H1 (cell line): ENCODE measurements at regions not wholly inside any gene's neighbourhood (a gene's known extent, or its start where the extent isn't known, plus 50 kb on each side); places are given as distances from the start of the nearest gene placed in this dataset.

Source experiments
- CTCF ChIA-PET: fragments of 300-600 bp; sonication (Branson Sonifier 250); formaldehyde crosslinking; loops from one replicate; lab custom pipeline; 2021; ENCODE audit not compliant: partially characterized antibody; lab: Charles Lee
- POLR2A ChIA-PET: fragments of 300-600 bp; sonication (Branson Sonifier 250); formaldehyde crosslinking; loops from one replicate; lab custom pipeline; 2021; ENCODE audit warnings: inconsistent platforms; ENCODE audit not compliant: partially characterized antibody; lab: Charles Lee
- DNase-seq, 2 experiments: peaks; one replicate each; pipeline versions ENCODE4 v3.0.0 to v3.0.0-alpha.2; 2010 to 2022; ENCODE audit warnings: low spot score in 2 of 2, low read depth in 1 of 2, mixed read lengths in 1 of 2
- FAIRE-seq: peaks from 2 replicates; lab custom pipeline; 2011; peaks lifted over from hg19 to GRCh38; lab: Jason Lieb, UNC
- H2AFZ ChIP-seq: 2 replicates; pipeline ENCODE4 v1.8.1; 2012; ENCODE audit warnings: low read length, inconsistent platforms
- H2AK5ac ChIP-seq: 2 replicates; pipeline ENCODE4 v1.6.1; 2013; ENCODE audit warnings: low read depth, low read length
- H2BK120ac ChIP-seq: replicated peaks from 2 replicates; pipeline ENCODE3; 2013; ENCODE audit warnings: low read depth, low read length, inconsistent platforms
- H2BK12ac ChIP-seq: 2 replicates; pipeline ENCODE4 v1.6.1; 2013; ENCODE audit warnings: low read depth, low read length
- H2BK15ac ChIP-seq: 2 replicates; pipeline ENCODE4 v1.6.1; 2013; ENCODE audit warnings: low read length
- H2BK20ac ChIP-seq: 2 replicates; pipeline ENCODE4 v1.6.1; 2013; ENCODE audit warnings: low read length
- H2BK5ac ChIP-seq: 2 replicates; pipeline ENCODE4 v1.6.1; 2013; ENCODE audit warnings: low read depth, low read length
- H3K14ac ChIP-seq: 2 replicates; pipeline ENCODE4 v1.6.1; 2013; ENCODE audit warnings: inconsistent platforms; ENCODE audit not compliant: insufficient read length
- H3K18ac ChIP-seq: 2 replicates; pipeline ENCODE4 v1.6.1; 2013; ENCODE audit warnings: low read length; ENCODE audit errors: extremely low read depth
- H3K23ac ChIP-seq: 2 replicates; pipeline ENCODE4 v1.6.1; 2013; ENCODE audit warnings: inconsistent platforms; ENCODE audit not compliant: insufficient read length
- H3K23me2 ChIP-seq: 2 replicates; pipeline ENCODE4 v1.6.1; 2013; ENCODE audit warnings: low read depth, low read length
- H3K27ac ChIP-seq: 2 replicates; pipeline ENCODE4 v1.6.1; 2011; ENCODE audit warnings: low read depth, low read length, inconsistent platforms
- H3K27me3 ChIP-seq, 4 experiments: replicated peaks in 1 of 4; 1 replicate in 1 of 4; 2 replicates in 3 of 4; pipeline versions ENCODE4 v1.6.1 to v1.8.1; 2011 to 2013; ENCODE audit warnings: low read length in 3 of 4, mild to moderate bottlenecking in 3 of 4, inconsistent platforms in 2 of 4, mixed read lengths in 2 of 4, moderate library complexity in 1 of 4; ENCODE audit not compliant: control insufficient read depth in 3 of 4, insufficient read depth in 3 of 4; ENCODE audit errors: extremely low read depth in 1 of 4
- H3K36me3 ChIP-seq, 4 experiments: 2 replicates each; pipeline versions ENCODE4 v1.6.1 to v1.8.1; 2011 to 2013; ENCODE audit warnings: mild to moderate bottlenecking in 4 of 4, low read length in 3 of 4, moderate library complexity in 2 of 4, control low read depth in 1 of 4, inconsistent platforms in 1 of 4; ENCODE audit not compliant: insufficient read depth in 4 of 4, control insufficient read depth in 2 of 4
- H3K4ac ChIP-seq: replicated peaks from 2 replicates; pipeline ENCODE3; 2013; ENCODE audit warnings: low read length, low read depth, mixed read lengths, inconsistent platforms; ENCODE audit not compliant: insufficient read length
- H3K4me1 ChIP-seq, 4 experiments: replicated peaks in 1 of 4; 1 replicate in 1 of 4; 2 replicates in 3 of 4; pipeline versions ENCODE4 v1.6.1 to v1.8.1; 2011 to 2013; ENCODE audit warnings: low read length in 3 of 4, inconsistent platforms in 2 of 4, mixed read lengths in 1 of 4; ENCODE audit not compliant: insufficient read depth in 4 of 4, control insufficient read depth in 3 of 4
- H3K4me2 ChIP-seq, 2 experiments: 2 replicates each; pipeline versions ENCODE4 v1.6.1 to v1.8.1; 2011 to 2013; ENCODE audit warnings: low read depth in 2 of 2, low read length in 2 of 2, control low read depth in 1 of 2, inconsistent platforms in 1 of 2, mild to moderate bottlenecking in 1 of 2; ENCODE audit not compliant: insufficient read depth in 1 of 2
- H3K4me3 ChIP-seq, 4 experiments: fragments of 200-600, 300-600 bp in 1 of 4; sonication (generic), shearing (Covaris generic), sonication (Bioruptor Twin) in 1 of 4; 2 replicates each; pipeline versions ENCODE4 v1.5.1 to v1.8.1; 2011 to 2016; ENCODE audit warnings: low read length in 4 of 4, low read depth in 3 of 4, control low read depth in 2 of 4, inconsistent platforms in 2 of 4, mild to moderate bottlenecking in 2 of 4, mixed read lengths in 1 of 4, moderate library complexity in 1 of 4; ENCODE audit not compliant: insufficient read depth in 2 of 4; ENCODE audit errors: extremely low read depth in 1 of 4
- H3K56ac ChIP-seq: replicated peaks from 2 replicates; pipeline ENCODE3; 2013; ENCODE audit warnings: low read depth, mild to moderate bottlenecking, mixed read lengths, low read length, inconsistent platforms; ENCODE audit not compliant: insufficient read length
- H3K79me1 ChIP-seq: 2 replicates; pipeline ENCODE4 v1.6.1; 2013; ENCODE audit warnings: low read depth, low read length, control low read depth
- H3K79me2 ChIP-seq, 2 experiments: 2 replicates each; pipeline versions ENCODE4 v1.6.1 to v1.8.1; 2012 to 2013; ENCODE audit warnings: low read length in 2 of 2, mild to moderate bottlenecking in 2 of 2, inconsistent platforms in 1 of 2; ENCODE audit not compliant: insufficient read depth in 2 of 2, control insufficient read depth in 1 of 2
- H3K9ac ChIP-seq, 4 experiments: replicated peaks in 1 of 4; 1 replicate in 1 of 4; 2 replicates in 3 of 4; pipeline versions ENCODE4 v1.6.1 to v1.8.1; 2011 to 2013; ENCODE audit warnings: low read depth in 3 of 4, low read length in 3 of 4, control low read depth in 2 of 4, mild to moderate bottlenecking in 2 of 4, moderate library complexity in 2 of 4, inconsistent platforms in 1 of 4; ENCODE audit errors: extremely low read depth in 1 of 4
- H3K9me3 ChIP-seq, 2 experiments: 2 replicates each; pipeline versions ENCODE4 v1.6.1 to v1.8.1; 2012 to 2013; ENCODE audit warnings: mild to moderate bottlenecking in 2 of 2, moderate library complexity in 2 of 2, control low read depth in 1 of 2, inconsistent platforms in 1 of 2, low read depth in 1 of 2, low read length in 1 of 2, mixed read lengths in 1 of 2; ENCODE audit not compliant: insufficient read depth in 2 of 2
- H4K20me1 ChIP-seq, 2 experiments: replicated peaks in 1 of 2; 2 replicates each; pipeline versions ENCODE3 to v1.8.1; 2011 to 2013; ENCODE audit warnings: inconsistent platforms in 2 of 2, low read length in 2 of 2, mild to moderate bottlenecking in 1 of 2; ENCODE audit not compliant: insufficient read depth in 2 of 2, control insufficient read depth in 1 of 2
- H4K5ac ChIP-seq: 2 replicates; pipeline ENCODE4 v1.6.1; 2013; ENCODE audit warnings: low read length, low read depth, mixed read lengths, inconsistent platforms; ENCODE audit not compliant: insufficient read length
- H4K8ac ChIP-seq: 2 replicates; pipeline ENCODE4 v1.8.0; 2013; ENCODE audit warnings: mild to moderate bottlenecking, moderate library complexity, low read length, inconsistent platforms; ENCODE audit not compliant: insufficient read depth; ENCODE audit errors: extremely low read depth
- H4K91ac ChIP-seq: replicated peaks from 2 replicates; pipeline ENCODE3; 2013; ENCODE audit warnings: low read length, mixed read lengths, inconsistent platforms; ENCODE audit not compliant: insufficient read length
- BACH1 ChIP-seq: IDR thresholded peaks from 2 replicates; pipeline ENCODE4 v1.6.1; 2012; ENCODE audit warnings: low read length, improper control_type of control experiment
- CEBPB ChIP-seq: IDR thresholded peaks from 2 replicates; pipeline ENCODE4 v1.6.1; 2012; ENCODE audit warnings: low read depth, low read length
- WGBS, 2 experiments: shearing (Covaris generic) in 1 of 2; methylation state at CpG; one replicate each; pipeline versions ENCODE4 v1.1.6 to v1.1.7; 2013 to 2015; ENCODE audit warnings: low lambda C conversion rate in 2 of 2, mixed read lengths in 2 of 2, inconsistent platforms in 1 of 2, low coverage in 1 of 2, missing lambda C conversion rate in 1 of 2; ENCODE audit not compliant: insufficient replicate concordance in 2 of 2, insufficient coverage in 1 of 2, insufficient read length in 1 of 2; ENCODE audit errors: extremely low coverage in 1 of 2, missing lambda C conversion rate in 1 of 2; 5-methylcytosine and 5-hydroxymethylcytosine counted together

DNA sequence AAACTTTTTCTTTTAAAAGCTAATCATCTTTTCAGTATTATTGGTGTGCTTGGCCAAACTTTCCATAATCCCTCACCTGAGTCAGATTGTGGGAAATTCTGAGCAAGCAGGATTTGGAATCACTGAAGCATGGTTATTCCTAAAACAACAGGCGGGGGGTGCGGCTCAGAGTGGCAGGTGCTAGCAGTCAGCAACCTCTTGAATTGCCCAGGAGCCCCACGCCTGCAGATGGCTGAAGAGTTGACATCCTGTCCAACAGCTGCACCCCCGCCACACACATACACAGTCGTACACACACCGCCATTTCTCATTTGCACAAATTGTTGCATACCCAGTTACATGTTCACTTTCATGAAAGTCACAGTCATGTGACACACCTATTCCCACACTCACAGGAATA is 96.6 kb downstream of the LHX2 start:
- Histone ChIP-seq H3K9ac (no peak overlapping the region), H3K9me3 (no peaks in the 10 kb centered on the region), H3K4me3 (no peak overlapping the region), H2BK5ac (no peak overlapping the region), H2BK20ac (no peak overlapping the region), H2AK5ac (no peak overlapping the region), H3K23ac (no peak overlapping the region), H3K27me3 (peaks cover 0 to 2% (median 0%) of the 10 kb centered on the region in 4 experiments; a peak in 1 of 7 replicates), H3K23me2 (no peaks in the 10 kb centered on the region), H3K79me1 (no peaks in the 10 kb centered on the region), H2BK120ac (no peak overlapping the region), H4K8ac (no peak overlapping the region), H3K79me2 (no peaks in the 10 kb centered on the region), H4K20me1 (peaks cover 3 to 5% of the 10 kb centered on the region in 2 experiments), H3K14ac (no peak overlapping the region), H4K5ac (no peak overlapping the region), H2BK12ac (no peak overlapping the region), H4K91ac (no peak overlapping the region), H3K56ac (no peak overlapping the region), H2BK15ac (no peak overlapping the region), H3K4me2 (no peak overlapping the region), H3K18ac (no peak overlapping the region), H3K27ac (no peak overlapping the region), H3K36me3 (no peaks in the 10 kb centered on the region), H3K4me1 (no peaks in the 10 kb centered on the region; a peak in 1 of 7 replicates), H2AFZ (no peak overlapping the region), H3K4ac (no peak overlapping the region)
- no peak for DNase-seq
- no peak for FAIRE-seq
- ChIA-PET CTCF (interaction anchor here (0.7 to 1.4 kb wide), 2 partner anchors 67 to 715 kb away, joined by 3 read pairs; no protein-coding TSS in a partner anchor), POLR2A (no interaction called here)
- WGBS, 2 experiments, result 88% methylated on average over 6 of the region's 6 CpGs; no CpG with 5 or more reads in 1 of the 2 experiments
- TF ChIP-seq BACH1, result no peak
- TF ChIP-seq CEBPB, result no peak
